ENCODE measurements at regions not wholly inside any gene's neighbourhood (a gene's known extent, or its start where the extent isn't known, plus 50 kb on each side); places are given as distances from the start of the nearest gene placed in this dataset.

- no peaks in the 10 kb centered on the region for H3K36me3 Mint-ChIP-seq (ENCODE audit: insufficient read depth)
- peaks cover 45% of the 10 kb centered on the region for H3K27me3 Mint-ChIP-seq
- H3K9me3 Mint-ChIP-seq, result no peaks in the 10 kb centered on the region
- ATAC-seq (replicated peaks; ENCODE audit: extremely low read depth, poor library complexity, severe bottlenecking), result no peak
- H3K4me3 Mint-ChIP-seq, result no peak overlapping the region
- H3K27ac Mint-ChIP-seq (ENCODE audit: low read depth), result no peak overlapping the region
- H3K4me1 Mint-ChIP-seq, result no peaks in the 10 kb centered on the region
- DNase-seq (ENCODE audit: low spot score in 2 of 2), result no peak
These were observed 226.7 kb downstream of the TTC32 start for GRCh38 chr2:19675003-19675629.

- Mint-ChIP-seq H3K27ac (ENCODE audit: low read depth) (no peak overlapping the region), H3K27me3 (peaks cover 45% of the 10 kb centered on the region)
These were observed 227.5 kb downstream of the TTC32 start for GRCh38 chr2:19674051-19675002.

GRCh38 chr2:19673213-19673791 is 228.5 kb downstream of the TTC32 start:
- no peak for DNase-seq (ENCODE audit: low spot score in 2 of 2)
- Mint-ChIP-seq H3K9me3 (no peaks in the 10 kb centered on the region), H3K4me1 (no peaks in the 10 kb centered on the region), H3K27ac (ENCODE audit: low read depth) (no peak overlapping the region), H3K27me3 (peaks cover 45% of the 10 kb centered on the region), H3K36me3 (ENCODE audit: insufficient read depth) (no peaks in the 10 kb centered on the region), H3K4me3 (no peak overlapping the region)
- no peak for ATAC-seq (replicated peaks; ENCODE audit: extremely low read depth, poor library complexity, severe bottlenecking)

More at GRCh38 chr2:19674051-19675002, 227.5 kb downstream of the TTC32 start:
- DNase-seq (ENCODE audit: low spot score in 2 of 2), result no peak
- H3K36me3 Mint-ChIP-seq (ENCODE audit: insufficient read depth), result no peaks in the 10 kb centered on the region
- no peaks in the 10 kb centered on the region for H3K4me1 Mint-ChIP-seq
- ATAC-seq (replicated peaks; ENCODE audit: extremely low read depth, poor library complexity, severe bottlenecking), result no peak
- no peaks in the 10 kb centered on the region for H3K9me3 Mint-ChIP-seq
- H3K4me3 Mint-ChIP-seq, result no peak overlapping the region

- H3K27ac Mint-ChIP-seq (ENCODE audit: low read depth), result no peak overlapping the region
- peaks cover 45% of the 10 kb centered on the region for H3K27me3 Mint-ChIP-seq
- no peak for ATAC-seq (replicated peaks; ENCODE audit: extremely low read depth, poor library complexity, severe bottlenecking)
These were observed 229.9 kb downstream of the TTC32 start for GRCh38 chr2:19671916-19672315.

GRCh38 chr2:19671311-19671710 is 230.5 kb downstream of the TTC32 start:
- ATAC-seq (replicated peaks; ENCODE audit: extremely low read depth, poor library complexity, severe bottlenecking) (no peak), DNase-seq (ENCODE audit: low spot score in 2 of 2) (no peak)

More at GRCh38 chr2:19671916-19672315, 229.9 kb downstream of the TTC32 start:
- no peak for DNase-seq (ENCODE audit: low spot score in 2 of 2)
- H3K9me3 Mint-ChIP-seq, result no peaks in the 10 kb centered on the region
- no peak overlapping the region for H3K4me3 Mint-ChIP-seq
- no peaks in the 10 kb centered on the region for H3K36me3 Mint-ChIP-seq (ENCODE audit: insufficient read depth)
- no peaks in the 10 kb centered on the region for H3K4me1 Mint-ChIP-seq

GRCh38 chr2:19670303-19670702 is 231.5 kb downstream of the TTC32 start:
- no peaks in the 10 kb centered on the region for H3K36me3 Mint-ChIP-seq (ENCODE audit: insufficient read depth)
- no peak overlapping the region for H3K4me3 Mint-ChIP-seq
- DNase-seq (ENCODE audit: low spot score in 2 of 2) (no peak), ATAC-seq (replicated peaks; ENCODE audit: extremely low read depth, poor library complexity, severe bottlenecking) (no peak)
- H3K9me3 Mint-ChIP-seq, result no peaks in the 10 kb centered on the region
- no peaks in the 10 kb centered on the region for H3K4me1 Mint-ChIP-seq
- no peak overlapping the region for H3K27ac Mint-ChIP-seq (ENCODE audit: low read depth)
- peaks cover 36% of the 10 kb centered on the region for H3K27me3 Mint-ChIP-seq

More at GRCh38 chr2:19671311-19671710, 230.5 kb downstream of the TTC32 start:
- Mint-ChIP-seq H3K4me3 (no peak overlapping the region), H3K27me3 (peaks cover 45% of the 10 kb centered on the region), H3K27ac (ENCODE audit: low read depth) (no peak overlapping the region), H3K9me3 (no peaks in the 10 kb centered on the region), H3K4me1 (no peaks in the 10 kb centered on the region), H3K36me3 (ENCODE audit: insufficient read depth) (no peaks in the 10 kb centered on the region)

- Mint-ChIP-seq H3K4me3 (no peak overlapping the region), H3K27ac (ENCODE audit: low read depth) (no peak overlapping the region), H3K36me3 (ENCODE audit: insufficient read depth) (no peaks in the 10 kb centered on the region), H3K4me1 (no peaks in the 10 kb centered on the region), H3K27me3 (peaks cover 36% of the 10 kb centered on the region), H3K9me3 (no peaks in the 10 kb centered on the region)
- DNase-seq (ENCODE audit: low spot score in 2 of 2) (no peak), ATAC-seq (replicated peaks; ENCODE audit: extremely low read depth, poor library complexity, severe bottlenecking) (no peak)
These were observed 232.2 kb downstream of the TTC32 start for GRCh38 chr2:19669559-19669958.

- H3K4me3 Mint-ChIP-seq, result no peak overlapping the region
- H3K4me1 Mint-ChIP-seq, result no peaks in the 10 kb centered on the region
- no peaks in the 10 kb centered on the region for H3K36me3 Mint-ChIP-seq (ENCODE audit: insufficient read depth)
- DNase-seq (ENCODE audit: low spot score in 2 of 2) (no peak), ATAC-seq (replicated peaks; ENCODE audit: extremely low read depth, poor library complexity, severe bottlenecking) (no peak)
- H3K9me3 Mint-ChIP-seq, result no peaks in the 10 kb centered on the region
- peaks cover 32% of the 10 kb centered on the region for H3K27me3 Mint-ChIP-seq
- H3K27ac Mint-ChIP-seq (ENCODE audit: low read depth), result no peak overlapping the region
These were observed 232.7 kb downstream of the TTC32 start for GRCh38 chr2:19669126-19669525.

GRCh38 chr2:19667536-19667949 is 234.2 kb downstream of the TTC32 start:
- no peaks in the 10 kb centered on the region for H3K4me1 Mint-ChIP-seq
- H3K4me3 Mint-ChIP-seq, result no peak overlapping the region

GRCh38 chr2:19667085-19667484 is 234.7 kb downstream of the TTC32 start:
- ATAC-seq (replicated peaks; ENCODE audit: extremely low read depth, poor library complexity, severe bottlenecking) (no peak), DNase-seq (ENCODE audit: low spot score in 2 of 2) (no peak)
- H3K36me3 Mint-ChIP-seq (ENCODE audit: insufficient read depth), result no peaks in the 10 kb centered on the region
- peaks cover 17% of the 10 kb centered on the region for H3K27me3 Mint-ChIP-seq
- H3K9me3 Mint-ChIP-seq, result no peaks in the 10 kb centered on the region
- H3K27ac Mint-ChIP-seq (ENCODE audit: low read depth), result no peak overlapping the region
- no peaks in the 10 kb centered on the region for H3K4me1 Mint-ChIP-seq
- no peak overlapping the region for H3K4me3 Mint-ChIP-seq

More at GRCh38 chr2:19667536-19667949, 234.2 kb downstream of the TTC32 start:
- no peak for ATAC-seq (replicated peaks; ENCODE audit: extremely low read depth, poor library complexity, severe bottlenecking)
- no peak for DNase-seq (ENCODE audit: low spot score in 2 of 2)
- Mint-ChIP-seq H3K36me3 (ENCODE audit: insufficient read depth) (no peaks in the 10 kb centered on the region), H3K9me3 (no peaks in the 10 kb centered on the region), H3K27ac (ENCODE audit: low read depth) (no peak overlapping the region), H3K27me3 (peaks cover 19% of the 10 kb centered on the region)

GRCh38 chr2:19664646-19665045 is 237.1 kb downstream of the TTC32 start:
- Mint-ChIP-seq H3K9me3 (no peaks in the 10 kb centered on the region), H3K36me3 (ENCODE audit: insufficient read depth) (no peaks in the 10 kb centered on the region), H3K27ac (ENCODE audit: low read depth) (no peak overlapping the region), H3K27me3 (no peaks in the 10 kb centered on the region), H3K4me3 (no peak overlapping the region), H3K4me1 (no peaks in the 10 kb centered on the region)
- DNase-seq (ENCODE audit: low spot score in 2 of 2) (no peak), ATAC-seq (replicated peaks; ENCODE audit: extremely low read depth, poor library complexity, severe bottlenecking) (no peak)

- no peak overlapping the region for H3K27ac Mint-ChIP-seq (ENCODE audit: low read depth)
- no peaks in the 10 kb centered on the region for H3K9me3 Mint-ChIP-seq
- H3K4me1 Mint-ChIP-seq, result no peaks in the 10 kb centered on the region
- H3K36me3 Mint-ChIP-seq (ENCODE audit: insufficient read depth), result no peaks in the 10 kb centered on the region
- ATAC-seq (replicated peaks; ENCODE audit: extremely low read depth, poor library complexity, severe bottlenecking) (no peak), DNase-seq (ENCODE audit: low spot score in 2 of 2) (no peak)
- peaks cover 9% of the 10 kb centered on the region for H3K27me3 Mint-ChIP-seq
- no peak overlapping the region for H3K4me3 Mint-ChIP-seq
These were observed 242.6 kb downstream of the TTC32 start for GRCh38 chr2:19659024-19659792.

Measured in central memory CD8-positive, alpha-beta T cell (primary cell).